ENCODE measurements at regions not wholly inside any gene's neighbourhood (a gene's known extent, or its start where the extent isn't known, plus 50 kb on each side); places are given as distances from the start of the nearest gene placed in this dataset.

DNA sequence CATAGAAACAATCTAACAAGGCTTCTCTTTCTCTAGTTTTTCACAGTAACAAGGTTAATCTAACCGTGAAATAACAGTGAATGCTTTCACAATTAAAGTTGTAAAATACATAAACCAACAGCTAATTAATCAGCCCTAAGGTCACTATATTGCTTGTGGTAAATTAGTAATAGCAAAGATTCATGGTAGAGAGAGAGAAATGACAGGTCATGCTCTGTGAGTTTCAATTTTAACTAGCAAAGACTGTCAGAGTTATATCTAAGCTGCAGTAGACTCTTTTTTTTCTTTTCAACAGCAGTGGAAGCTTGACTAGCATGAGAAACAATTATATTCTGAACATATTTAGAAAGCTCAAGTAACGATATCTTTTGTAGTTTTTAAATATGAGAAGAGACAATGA lies 1068.0 kb downstream of the MAT2B start (continued):
- TF ChIP-seq, protein P1, sequence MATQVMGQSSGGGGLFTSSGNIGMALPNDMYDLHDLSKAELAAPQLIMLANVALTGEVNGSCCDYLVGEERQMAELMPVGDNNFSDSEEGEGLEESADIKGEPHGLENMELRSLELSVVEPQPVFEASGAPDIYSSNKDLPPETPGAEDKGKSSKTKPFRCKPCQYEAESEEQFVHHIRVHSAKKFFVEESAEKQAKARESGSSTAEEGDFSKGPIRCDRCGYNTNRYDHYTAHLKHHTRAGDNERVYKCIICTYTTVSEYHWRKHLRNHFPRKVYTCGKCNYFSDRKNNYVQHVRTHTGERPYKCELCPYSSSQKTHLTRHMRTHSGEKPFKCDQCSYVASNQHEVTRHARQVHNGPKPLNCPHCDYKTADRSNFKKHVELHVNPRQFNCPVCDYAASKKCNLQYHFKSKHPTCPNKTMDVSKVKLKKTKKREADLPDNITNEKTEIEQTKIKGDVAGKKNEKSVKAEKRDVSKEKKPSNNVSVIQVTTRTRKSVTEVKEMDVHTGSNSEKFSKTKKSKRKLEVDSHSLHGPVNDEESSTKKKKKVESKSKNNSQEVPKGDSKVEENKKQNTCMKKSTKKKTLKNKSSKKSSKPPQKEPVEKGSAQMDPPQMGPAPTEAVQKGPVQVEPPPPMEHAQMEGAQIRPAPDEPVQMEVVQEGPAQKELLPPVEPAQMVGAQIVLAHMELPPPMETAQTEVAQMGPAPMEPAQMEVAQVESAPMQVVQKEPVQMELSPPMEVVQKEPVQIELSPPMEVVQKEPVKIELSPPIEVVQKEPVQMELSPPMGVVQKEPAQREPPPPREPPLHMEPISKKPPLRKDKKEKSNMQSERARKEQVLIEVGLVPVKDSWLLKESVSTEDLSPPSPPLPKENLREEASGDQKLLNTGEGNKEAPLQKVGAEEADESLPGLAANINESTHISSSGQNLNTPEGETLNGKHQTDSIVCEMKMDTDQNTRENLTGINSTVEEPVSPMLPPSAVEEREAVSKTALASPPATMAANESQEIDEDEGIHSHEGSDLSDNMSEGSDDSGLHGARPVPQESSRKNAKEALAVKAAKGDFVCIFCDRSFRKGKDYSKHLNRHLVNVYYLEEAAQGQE (IDR thresholded peaks at IDR 0.05): no peak
- TF ChIP-seq, protein P2, sequence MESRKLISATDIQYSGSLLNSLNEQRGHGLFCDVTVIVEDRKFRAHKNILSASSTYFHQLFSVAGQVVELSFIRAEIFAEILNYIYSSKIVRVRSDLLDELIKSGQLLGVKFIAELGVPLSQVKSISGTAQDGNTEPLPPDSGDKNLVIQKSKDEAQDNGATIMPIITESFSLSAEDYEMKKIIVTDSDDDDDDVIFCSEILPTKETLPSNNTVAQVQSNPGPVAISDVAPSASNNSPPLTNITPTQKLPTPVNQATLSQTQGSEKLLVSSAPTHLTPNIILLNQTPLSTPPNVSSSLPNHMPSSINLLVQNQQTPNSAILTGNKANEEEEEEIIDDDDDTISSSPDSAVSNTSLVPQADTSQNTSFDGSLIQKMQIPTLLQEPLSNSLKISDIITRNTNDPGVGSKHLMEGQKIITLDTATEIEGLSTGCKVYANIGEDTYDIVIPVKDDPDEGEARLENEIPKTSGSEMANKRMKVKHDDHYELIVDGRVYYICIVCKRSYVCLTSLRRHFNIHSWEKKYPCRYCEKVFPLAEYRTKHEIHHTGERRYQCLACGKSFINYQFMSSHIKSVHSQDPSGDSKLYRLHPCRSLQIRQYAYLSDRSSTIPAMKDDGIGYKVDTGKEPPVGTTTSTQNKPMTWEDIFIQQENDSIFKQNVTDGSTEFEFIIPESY (IDR thresholded peaks at IDR 0.05): no peak
- TF ChIP-seq GABPA (IDR thresholded peaks at IDR 0.05 in 1 of 2, conservative IDR thresholded peaks at IDR 0.05 in 1 of 2): no peak
- TF ChIP-seq SP1 (IDR thresholded peaks at IDR 0.05): no peak
- no peak for TF ChIP-seq JUND (IDR thresholded peaks at IDR 0.05)

DNA sequence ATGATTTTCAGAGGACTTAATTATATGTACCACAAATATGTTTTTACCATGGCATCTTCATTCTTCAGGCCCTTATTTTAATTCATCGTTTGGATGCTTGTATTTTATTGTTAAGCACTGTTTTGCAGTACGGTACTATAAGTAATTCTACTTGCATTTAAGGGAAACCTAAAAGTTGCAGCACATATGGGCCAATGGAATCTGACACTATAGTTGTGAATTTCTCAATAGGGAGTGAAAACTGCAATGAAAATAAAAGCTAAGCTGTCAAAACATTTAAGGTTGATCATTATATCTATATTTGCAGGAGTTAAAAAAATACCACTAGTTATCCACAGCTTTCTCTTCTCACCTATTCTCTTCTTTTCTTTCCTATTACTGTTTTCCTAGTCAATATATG lies 1071.8 kb downstream of the MAT2B start:
- TF ChIP-seq YY1 (IDR thresholded peaks at IDR 0.05): no peak
- TF ChIP-seq RAD21 (IDR thresholded peaks at IDR 0.05): no peak
- TF ChIP-seq TAF1 (conservative IDR thresholded peaks at IDR 0.05): no peak
- no peak for TF ChIP-seq FOXA1 (IDR thresholded peaks at IDR 0.05)
- TF ChIP-seq, protein P3, sequence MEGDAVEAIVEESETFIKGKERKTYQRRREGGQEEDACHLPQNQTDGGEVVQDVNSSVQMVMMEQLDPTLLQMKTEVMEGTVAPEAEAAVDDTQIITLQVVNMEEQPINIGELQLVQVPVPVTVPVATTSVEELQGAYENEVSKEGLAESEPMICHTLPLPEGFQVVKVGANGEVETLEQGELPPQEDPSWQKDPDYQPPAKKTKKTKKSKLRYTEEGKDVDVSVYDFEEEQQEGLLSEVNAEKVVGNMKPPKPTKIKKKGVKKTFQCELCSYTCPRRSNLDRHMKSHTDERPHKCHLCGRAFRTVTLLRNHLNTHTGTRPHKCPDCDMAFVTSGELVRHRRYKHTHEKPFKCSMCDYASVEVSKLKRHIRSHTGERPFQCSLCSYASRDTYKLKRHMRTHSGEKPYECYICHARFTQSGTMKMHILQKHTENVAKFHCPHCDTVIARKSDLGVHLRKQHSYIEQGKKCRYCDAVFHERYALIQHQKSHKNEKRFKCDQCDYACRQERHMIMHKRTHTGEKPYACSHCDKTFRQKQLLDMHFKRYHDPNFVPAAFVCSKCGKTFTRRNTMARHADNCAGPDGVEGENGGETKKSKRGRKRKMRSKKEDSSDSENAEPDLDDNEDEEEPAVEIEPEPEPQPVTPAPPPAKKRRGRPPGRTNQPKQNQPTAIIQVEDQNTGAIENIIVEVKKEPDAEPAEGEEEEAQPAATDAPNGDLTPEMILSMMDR (IDR thresholded peaks at IDR 0.05; ENCODE audit: low read depth, low read length, missing input control): no peak
- TF ChIP-seq, protein P4, sequence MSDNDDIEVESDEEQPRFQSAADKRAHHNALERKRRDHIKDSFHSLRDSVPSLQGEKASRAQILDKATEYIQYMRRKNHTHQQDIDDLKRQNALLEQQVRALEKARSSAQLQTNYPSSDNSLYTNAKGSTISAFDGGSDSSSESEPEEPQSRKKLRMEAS (IDR thresholded peaks at IDR 0.05): no peak
- no peak for TF ChIP-seq SP1 (IDR thresholded peaks at IDR 0.05)
- TF ChIP-seq, protein P2 (IDR thresholded peaks at IDR 0.05): no peak
- TF ChIP-seq GABPA (IDR thresholded peaks at IDR 0.05 in 1 of 2, conservative IDR thresholded peaks at IDR 0.05 in 1 of 2): no peak
- Histone ChIP-seq H3K4me1 (ENCODE audit: control insufficient read depth in 4 of 4, insufficient read depth in 4 of 4, low read length in 3 of 4) (no peaks in the 10 kb centered on the region), H3K4me3 (ENCODE audit: low read depth in 1 of 3, low read length in 3 of 3) (no peak overlapping the region), H3K27me3 (ENCODE audit: control insufficient read depth in 4 of 4, insufficient read depth in 4 of 4, low read length in 3 of 4) (peaks cover 0 to 2% (median 0%) of the 10 kb centered on the region in 4 donors), H3K36me3 (ENCODE audit: control insufficient read depth in 4 of 4, insufficient read depth in 3 of 4, low read depth in 1 of 4, low read length in 3 of 4) (no peaks in the 10 kb centered on the region), H3K9ac (ENCODE audit: low read depth in 1 of 2, low read length in 2 of 2) (no peak overlapping the region), H3K9me3 (ENCODE audit: control insufficient read depth in 4 of 4, low read length in 3 of 4) (no peaks in the 10 kb centered on the region), H3K27ac (ENCODE audit: low read depth in 1 of 2, low read length in 2 of 2) (no peak overlapping the region)
- no peak for DNase-seq (ENCODE audit: low spot score)
- WGBS: 80% methylated on average over 2 of the region's 2 CpGs

Data from liver (tissue), 8 donors.